WTC11 (cell line): ENCODE measurements at regions not wholly inside any gene's neighbourhood (a gene's known extent, or its start where the extent isn't known, plus 50 kb on each side); places are given as distances from the start of the nearest gene placed in this dataset.

Source experiments
- ATAC-seq: fragments of 200-7000 bp; cut with Tn5 transposase; 2 replicates; pipeline ENCODE4 v1.10.0; 2021; ENCODE audit warnings: mild to moderate bottlenecking, moderate library complexity
- CTCF ChIA-PET: fragments of 300-600 bp; sonication (Branson Sonifier 250); formaldehyde crosslinking; loops from one replicate; lab custom pipeline; 2021; ENCODE audit warnings: antibody characterized with exemption; lab: Charles Lee
- POLR2A ChIA-PET: fragments of 350-600 bp; sonication (Branson Sonifier 250); formaldehyde crosslinking; loops from one replicate; lab custom pipeline; 2021; ENCODE audit warnings: antibody characterized with exemption; lab: Charles Lee
- DNase-seq: peaks from one replicate; pipeline ENCODE4 v3.0.0; 2021; ENCODE audit warnings: low spot score
- H3K27ac Mint-ChIP-seq: 2 replicates; pipeline ENCODE4 v1.8.0; 2021; ENCODE audit warnings: mixed read lengths
- H3K27me3 Mint-ChIP-seq: 2 replicates; pipeline ENCODE4 v1.8.0; 2021; ENCODE audit warnings: low read depth, mild to moderate bottlenecking, moderate library complexity, mixed read lengths
- H3K36me3 Mint-ChIP-seq: 2 replicates; pipeline ENCODE4 v1.8.0; 2021; ENCODE audit warnings: mixed read lengths
- H3K4me1 Mint-ChIP-seq: 2 replicates; pipeline ENCODE4 v1.8.0; 2022; ENCODE audit warnings: mixed read lengths
- H3K4me3 Mint-ChIP-seq: 2 replicates; pipeline ENCODE4 v1.8.0; 2021; ENCODE audit warnings: mild to moderate bottlenecking, moderate library complexity, mixed read lengths
- H3K9me3 Mint-ChIP-seq: 2 replicates; pipeline ENCODE4 v1.8.0; 2021; ENCODE audit warnings: mixed read lengths
- CBFB ChIP-seq: sonication (generic); formaldehyde crosslinking; IDR thresholded peaks from 2 replicates; pipeline ENCODE4 v1.8.1; 2022; ENCODE audit warnings: mild to moderate bottlenecking, low read depth, missing genetic modification reagents
- CTCF ChIP-seq: fragments of 200-600 bp; IDR thresholded peaks from 2 replicates; pipeline ENCODE4 v1.8.0; 2022; ENCODE audit warnings: antibody characterized with exemption
- E2F1 ChIP-seq: sonication (generic); formaldehyde crosslinking; IDR thresholded peaks from 2 replicates; pipeline ENCODE4 v1.8.0; 2022; ENCODE audit warnings: mild to moderate bottlenecking, missing genetic modification reagents
- EMX1 ChIP-seq: fragments of 250-450 bp; sonication (Bioruptor Pico); IDR thresholded peaks from 2 replicates; pipeline ENCODE4 v1.8.0; 2021; ENCODE audit warnings: mild to moderate bottlenecking
- ETV6 ChIP-seq: sonication (generic); formaldehyde crosslinking; IDR thresholded peaks from 2 replicates; pipeline ENCODE4 v1.8.1; 2022; ENCODE audit warnings: mild to moderate bottlenecking, missing genetic modification reagents
- HMGA2 ChIP-seq: fragments of 250-450 bp; sonication (Bioruptor Pico); IDR thresholded peaks from 2 replicates; pipeline ENCODE4 v1.4.0; 2021; ENCODE audit warnings: mild to moderate bottlenecking, moderate library complexity
- JUN ChIP-seq: sonication (generic); formaldehyde crosslinking; IDR thresholded peaks from 2 replicates; pipeline ENCODE4 v1.8.0; 2023; ENCODE audit warnings: mild to moderate bottlenecking, missing genetic modification reagents
- MAX ChIP-seq: sonication (generic); formaldehyde crosslinking; IDR thresholded peaks from 2 replicates; pipeline ENCODE4 v1.8.0; 2022; ENCODE audit warnings: mild to moderate bottlenecking, missing genetic modification reagents
- MYBL2 ChIP-seq: sonication (generic); formaldehyde crosslinking; IDR thresholded peaks from 2 replicates; pipeline ENCODE4 v1.8.1; 2023; ENCODE audit warnings: mild to moderate bottlenecking, moderate library complexity, missing genetic modification reagents
- SP1 ChIP-seq: sonication (generic); formaldehyde crosslinking; conservative IDR thresholded peaks from 2 replicates; pipeline ENCODE4 v1.8.1; 2022; ENCODE audit warnings: missing genetic modification reagents
- TP53 ChIP-seq: sonication (generic); formaldehyde crosslinking; IDR thresholded peaks from 2 replicates; pipeline ENCODE4 v1.8.1; 2023; ENCODE audit warnings: mild to moderate bottlenecking, missing genetic modification reagents
- ZMAT4 ChIP-seq: fragments of 250-450 bp; sonication (Bioruptor Pico); IDR thresholded peaks from 2 replicates; pipeline ENCODE4 v1.9.0; 2021; ENCODE audit warnings: mild to moderate bottlenecking
- ZNF138 ChIP-seq: sonication (generic); formaldehyde crosslinking; conservative IDR thresholded peaks from 2 replicates; pipeline ENCODE4 v1.8.1; 2022; ENCODE audit warnings: mild to moderate bottlenecking, moderate library complexity, missing genetic modification reagents
- ZNF219 ChIP-seq: sonication (generic); formaldehyde crosslinking; IDR thresholded peaks from 2 replicates; pipeline ENCODE4 v1.8.0; 2023; ENCODE audit warnings: missing genetic modification reagents, mild to moderate bottlenecking, borderline replicate concordance
- ZNF232 ChIP-seq: sonication (generic); formaldehyde crosslinking; IDR thresholded peaks from 2 replicates; pipeline ENCODE4 v1.8.0; 2022; ENCODE audit warnings: mild to moderate bottlenecking, missing genetic modification reagents
- ZNF317 ChIP-seq: sonication (generic); formaldehyde crosslinking; IDR thresholded peaks from 2 replicates; pipeline ENCODE4 v1.8.1; 2023; ENCODE audit warnings: low read depth, mild to moderate bottlenecking, moderate library complexity, missing genetic modification reagents, borderline replicate concordance
- ZNF423 ChIP-seq: fragments of 250-450 bp; sonication (Bioruptor Pico); IDR thresholded peaks from 2 replicates; pipeline ENCODE4 v2.1.2; 2022; ENCODE audit warnings: mild to moderate bottlenecking, moderate library complexity
- ZNF532 ChIP-seq: fragments of 250-450 bp; sonication (Bioruptor Pico); IDR thresholded peaks from 2 replicates; pipeline ENCODE4 v1.9.0; 2021; ENCODE audit warnings: mild to moderate bottlenecking, borderline replicate concordance
- TF ChIP-seq, protein P1 (sequence below): fragments of 250-450 bp; sonication (Bioruptor Pico); IDR thresholded peaks from 2 replicates; pipeline ENCODE4 v1.9.0; 2021; ENCODE audit warnings: mild to moderate bottlenecking
- TF ChIP-seq, protein P2 (sequence below): sonication (generic); formaldehyde crosslinking; IDR thresholded peaks from 2 replicates; pipeline ENCODE4 v1.8.0; 2022; ENCODE audit warnings: mild to moderate bottlenecking, missing genetic modification reagents

DNA sequence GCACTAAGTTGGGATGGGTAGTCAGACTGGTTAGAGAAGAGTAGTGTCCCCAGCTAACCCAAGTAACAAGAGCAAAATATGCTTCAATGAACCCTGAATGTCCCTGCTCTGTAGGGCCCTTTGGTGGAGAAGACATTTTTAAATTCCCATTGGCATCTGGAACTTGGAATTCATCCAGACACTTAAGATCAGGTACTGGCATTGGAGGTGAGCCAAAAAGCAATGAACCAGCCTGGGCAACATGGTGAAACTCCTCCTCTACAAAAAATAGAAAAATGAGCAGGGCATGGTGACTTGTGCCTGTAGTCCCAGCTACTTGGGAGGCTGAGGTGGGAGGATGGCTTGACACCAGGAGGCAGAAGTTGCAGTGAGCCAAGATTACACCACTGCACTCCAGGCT is 58.9 kb upstream of the ZNF618 start:
- DNase-seq: no peak
- Mint-ChIP-seq H3K9me3 (no peaks in the 10 kb centered on the region), H3K4me3 (no peak overlapping the region), H3K36me3 (no peaks in the 10 kb centered on the region), H3K4me1 (no peaks in the 10 kb centered on the region), H3K27ac (no peak overlapping the region), H3K27me3 (peaks cover 16% of the 10 kb centered on the region)
- TF ChIP-seq, protein P1, sequence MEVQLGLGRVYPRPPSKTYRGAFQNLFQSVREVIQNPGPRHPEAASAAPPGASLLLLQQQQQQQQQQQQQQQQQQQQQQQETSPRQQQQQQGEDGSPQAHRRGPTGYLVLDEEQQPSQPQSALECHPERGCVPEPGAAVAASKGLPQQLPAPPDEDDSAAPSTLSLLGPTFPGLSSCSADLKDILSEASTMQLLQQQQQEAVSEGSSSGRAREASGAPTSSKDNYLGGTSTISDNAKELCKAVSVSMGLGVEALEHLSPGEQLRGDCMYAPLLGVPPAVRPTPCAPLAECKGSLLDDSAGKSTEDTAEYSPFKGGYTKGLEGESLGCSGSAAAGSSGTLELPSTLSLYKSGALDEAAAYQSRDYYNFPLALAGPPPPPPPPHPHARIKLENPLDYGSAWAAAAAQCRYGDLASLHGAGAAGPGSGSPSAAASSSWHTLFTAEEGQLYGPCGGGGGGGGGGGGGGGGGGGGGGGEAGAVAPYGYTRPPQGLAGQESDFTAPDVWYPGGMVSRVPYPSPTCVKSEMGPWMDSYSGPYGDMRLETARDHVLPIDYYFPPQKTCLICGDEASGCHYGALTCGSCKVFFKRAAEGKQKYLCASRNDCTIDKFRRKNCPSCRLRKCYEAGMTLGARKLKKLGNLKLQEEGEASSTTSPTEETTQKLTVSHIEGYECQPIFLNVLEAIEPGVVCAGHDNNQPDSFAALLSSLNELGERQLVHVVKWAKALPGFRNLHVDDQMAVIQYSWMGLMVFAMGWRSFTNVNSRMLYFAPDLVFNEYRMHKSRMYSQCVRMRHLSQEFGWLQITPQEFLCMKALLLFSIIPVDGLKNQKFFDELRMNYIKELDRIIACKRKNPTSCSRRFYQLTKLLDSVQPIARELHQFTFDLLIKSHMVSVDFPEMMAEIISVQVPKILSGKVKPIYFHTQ (CRISPR knock-in tag): no peak
- TF ChIP-seq ZNF219 (CRISPR knock-in tag) (no peak), ZNF138 (CRISPR knock-in tag) (no peak), ZNF532 (CRISPR knock-in tag) (no peak), MAX (CRISPR knock-in tag) (no peak), EMX1 (no peak), TP53 (CRISPR knock-in tag) (no peak), ZMAT4 (CRISPR knock-in tag) (no peak)
- ATAC-seq: no peak
- ChIA-PET CTCF (no interaction called here), POLR2A (no interaction called here)

- ATAC-seq (no peak), DNase-seq (no peak)
- Mint-ChIP-seq H3K4me1 (no peaks in the 10 kb centered on the region), H3K9me3 (peaks cover 4% of the 10 kb centered on the region; the same call in 1 of the 2 replicates), H3K36me3 (no peaks in the 10 kb centered on the region), H3K27ac (no peak overlapping the region), H3K27me3 (peaks cover 23% of the 10 kb centered on the region), H3K4me3 (no peak overlapping the region)
- POLR2A ChIA-PET: no interaction called here
- CTCF ChIA-PET: no interaction called here
- TF ChIP-seq ZNF423 (no peak), ZNF138 (CRISPR knock-in tag) (no peak), ZNF232 (CRISPR knock-in tag) (no peak), E2F1 (CRISPR knock-in tag) (no peak), EMX1 (no peak), MYBL2 (CRISPR knock-in tag) (no peak), SP1 (no peak), ETV6 (CRISPR knock-in tag) (no peak), HMGA2 (CRISPR knock-in tag) (no peak), ZNF317 (CRISPR knock-in tag) (no peak), CBFB (no peak), ZNF219 (CRISPR knock-in tag) (no peak), CTCF (no peak), ZNF532 (CRISPR knock-in tag) (no peak), JUN (CRISPR knock-in tag) (no peak)
- TF ChIP-seq, protein P2, sequence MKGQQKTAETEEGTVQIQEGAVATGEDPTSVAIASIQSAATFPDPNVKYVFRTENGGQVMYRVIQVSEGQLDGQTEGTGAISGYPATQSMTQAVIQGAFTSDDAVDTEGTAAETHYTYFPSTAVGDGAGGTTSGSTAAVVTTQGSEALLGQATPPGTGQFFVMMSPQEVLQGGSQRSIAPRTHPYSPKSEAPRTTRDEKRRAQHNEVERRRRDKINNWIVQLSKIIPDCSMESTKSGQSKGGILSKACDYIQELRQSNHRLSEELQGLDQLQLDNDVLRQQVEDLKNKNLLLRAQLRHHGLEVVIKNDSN (CRISPR knock-in tag): no peak
Observed at GRCh38 chr9:113818391-113818790, 57.7 kb upstream of the ZNF618 start.
